Esophagus squamous epithelium (tissue), 4 donors: ENCODE measurements at regions not wholly inside any gene's neighbourhood (a gene's known extent, or its start where the extent isn't known, plus 50 kb on each side); places are given as distances from the start of the nearest gene placed in this dataset.

Source experiments
- POLR2A ChIP-seq, 4 donors: fragments of 450-650 bp; IDR thresholded peaks; one replicate each; pipeline ENCODE4 v1.6.1; 2017; ENCODE audit warnings: antibody characterized with exemption in 4 of 4, mild to moderate bottlenecking in 4 of 4, moderate library complexity in 3 of 4
- TF ChIP-seq, protein P1 (sequence below), 6 experiments: fragments of 450-650 bp in 4 of 6; fragments of 200-600 bp in 2 of 6; sonication (generic) in 2 of 6; IDR thresholded peaks; one replicate each; pipeline ENCODE4 v1.5.1; 2016 to 2019; ENCODE audit warnings: antibody characterized with exemption in 6 of 6, mild to moderate bottlenecking in 4 of 6, moderate library complexity in 4 of 6

DNA sequence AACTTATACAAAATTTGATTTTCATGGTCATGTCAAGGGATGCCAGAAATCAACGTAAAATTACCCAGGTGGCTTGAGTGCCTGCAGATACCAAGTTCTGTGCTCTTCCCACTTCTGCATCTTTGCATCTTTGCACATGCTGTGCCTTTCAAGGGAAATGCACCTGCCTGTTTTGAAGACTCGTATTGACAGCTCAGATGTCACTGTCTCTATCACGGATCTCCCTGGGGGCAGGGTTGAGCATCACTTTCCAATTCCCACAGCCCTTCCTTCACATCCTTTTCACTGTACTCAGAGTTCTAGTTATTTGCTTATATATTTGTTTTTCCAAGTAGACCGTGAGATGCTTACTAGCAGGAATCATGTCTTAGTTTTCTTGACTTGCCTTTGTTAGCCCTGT lies 274.2 kb downstream of the CDH26 start:
- TF ChIP-seq POLR2A (IDR thresholded peaks at IDR 0.05), result no peak
- TF ChIP-seq, protein P1, sequence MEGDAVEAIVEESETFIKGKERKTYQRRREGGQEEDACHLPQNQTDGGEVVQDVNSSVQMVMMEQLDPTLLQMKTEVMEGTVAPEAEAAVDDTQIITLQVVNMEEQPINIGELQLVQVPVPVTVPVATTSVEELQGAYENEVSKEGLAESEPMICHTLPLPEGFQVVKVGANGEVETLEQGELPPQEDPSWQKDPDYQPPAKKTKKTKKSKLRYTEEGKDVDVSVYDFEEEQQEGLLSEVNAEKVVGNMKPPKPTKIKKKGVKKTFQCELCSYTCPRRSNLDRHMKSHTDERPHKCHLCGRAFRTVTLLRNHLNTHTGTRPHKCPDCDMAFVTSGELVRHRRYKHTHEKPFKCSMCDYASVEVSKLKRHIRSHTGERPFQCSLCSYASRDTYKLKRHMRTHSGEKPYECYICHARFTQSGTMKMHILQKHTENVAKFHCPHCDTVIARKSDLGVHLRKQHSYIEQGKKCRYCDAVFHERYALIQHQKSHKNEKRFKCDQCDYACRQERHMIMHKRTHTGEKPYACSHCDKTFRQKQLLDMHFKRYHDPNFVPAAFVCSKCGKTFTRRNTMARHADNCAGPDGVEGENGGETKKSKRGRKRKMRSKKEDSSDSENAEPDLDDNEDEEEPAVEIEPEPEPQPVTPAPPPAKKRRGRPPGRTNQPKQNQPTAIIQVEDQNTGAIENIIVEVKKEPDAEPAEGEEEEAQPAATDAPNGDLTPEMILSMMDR (IDR thresholded peaks at IDR 0.05), result no peak
